PC-3 (cell line): ENCODE measurements at regions not wholly inside any gene's neighbourhood (a gene's known extent, or its start where the extent isn't known, plus 50 kb on each side); places are given as distances from the start of the nearest gene placed in this dataset.

Experiments used
- ATAC-seq: fragments of 200-7000 bp; cut with Tn5 transposase; 2 replicates; pipeline ENCODE4 v1.9.1; 2020; ENCODE audit warnings: mild to moderate bottlenecking, moderate library complexity
- BruUV-seq: library from RNA; stranded (reverse); fragments of 400-500 nt; replicated peaks from 2 replicates; lab custom pipeline; 2021; lab: Mats Ljungman, UMichigan
- CTCF ChIA-PET: fragments of 300-600 bp; sonication (Branson Sonifier 250); formaldehyde crosslinking; loops from one replicate; lab custom pipeline; 2022; ENCODE audit warnings: antibody characterized with exemption; lab: Charles Lee
- POLR2A ChIA-PET: fragments of 300-600 bp; sonication (Branson Sonifier 250); formaldehyde crosslinking; loops from one replicate; lab custom pipeline; 2022; ENCODE audit warnings: antibody characterized with exemption; ENCODE audit not compliant: unreplicated experiment; lab: Charles Lee
- DNase-seq: peaks from one replicate; pipeline ENCODE4 v3.0.0-alpha.2; 2015
- H2AFZ ChIP-seq: fragments of 300-600 bp; sonication (generic); 2 replicates; pipeline ENCODE4 v1.6.0; 2016; ENCODE audit warnings: antibody characterized with exemption, low read length
- H3F3A ChIP-seq: fragments of 300-600 bp; sonication (generic); one replicate; pipeline ENCODE4 v1.6.0; 2017; ENCODE audit warnings: antibody characterized with exemption, low read length, control low read depth, mild to moderate bottlenecking; ENCODE audit not compliant: unreplicated experiment
- H3K27ac ChIP-seq: fragments of 300-600 bp; sonication (generic); 2 replicates; pipeline ENCODE4 v1.5.1; 2016; ENCODE audit warnings: mild to moderate bottlenecking, low read length
- H3K27me3 ChIP-seq: fragments of 300-600 bp; sonication (generic); 2 replicates; pipeline ENCODE4 v1.6.1; 2016; ENCODE audit warnings: low read length, mixed read lengths
- H3K36me3 ChIP-seq: fragments of 300-600 bp; sonication (generic); 2 replicates; pipeline ENCODE4 v1.6.1; 2016; ENCODE audit warnings: low read depth, mixed run types, low read length, mixed read lengths
- H3K4me1 ChIP-seq: fragments of 300-600 bp; sonication (generic); 2 replicates; pipeline ENCODE4 v1.5.1; 2016; ENCODE audit warnings: low read length; ENCODE audit not compliant: insufficient read depth
- H3K4me2 ChIP-seq: fragments of 300-600 bp; sonication (generic); 2 replicates; pipeline ENCODE4 v1.6.0; 2016; ENCODE audit warnings: low read length
- H3K4me3 ChIP-seq: fragments of 300-600 bp; sonication (generic); 2 replicates; pipeline ENCODE4 v1.5.1; 2016; ENCODE audit warnings: mild to moderate bottlenecking, low read length, mixed read lengths
- H3K79me2 ChIP-seq: fragments of 300-600 bp; sonication (generic); 2 replicates; pipeline ENCODE4 v1.6.1; 2017; ENCODE audit warnings: low read length, mixed read lengths
- H3K9ac ChIP-seq: fragments of 300-600 bp; sonication (generic); 2 replicates; pipeline ENCODE4 v1.6.0; 2016; ENCODE audit warnings: mild to moderate bottlenecking, low read length
- H3K9me2 ChIP-seq: fragments of 300-600 bp; sonication (generic); replicated peaks from 2 replicates; pipeline ENCODE4 v1.6.1; 2016; ENCODE audit warnings: mixed run types, low read length, mixed read lengths
- H3K9me3 ChIP-seq: fragments of 300-600 bp; sonication (generic); 2 replicates; pipeline ENCODE4 v1.6.1; 2016; ENCODE audit warnings: low read length, mixed read lengths
- H4K20me1 ChIP-seq: fragments of 300-600 bp; sonication (generic); 2 replicates; pipeline ENCODE4 v1.6.1; 2016; ENCODE audit warnings: low read length, mixed read lengths
- EZH2 ChIP-seq: fragments of 300-600 bp; sonication (generic); IDR thresholded peaks from one replicate; pipeline ENCODE4 v1.6.1; 2017; ENCODE audit warnings: antibody characterized with exemption, mild to moderate bottlenecking, low read length; ENCODE audit not compliant: unreplicated experiment
- EZH2phosphoT487 ChIP-seq: fragments of 300-600 bp; sonication (generic); IDR thresholded peaks from 2 replicates; pipeline ENCODE4 v1.6.1; 2018; ENCODE audit warnings: mild to moderate bottlenecking, antibody characterized with exemption, low read length, borderline replicate concordance
- intact Hi-C: fragments of 100-400 bp; cut with micrococcal nuclease; formaldehyde crosslinking; loops from 2 replicates; pipeline ENCODE4 v1.9.0; 2023
- TF ChIP-seq, protein P1 (sequence below): fragments of 300-600 bp; sonication (generic); conservative IDR thresholded peaks from 2 replicates; pipeline ENCODE4 v1.5.1; 2017; ENCODE audit warnings: antibody characterized with exemption, low read depth, mild to moderate bottlenecking, low read length

DNA sequence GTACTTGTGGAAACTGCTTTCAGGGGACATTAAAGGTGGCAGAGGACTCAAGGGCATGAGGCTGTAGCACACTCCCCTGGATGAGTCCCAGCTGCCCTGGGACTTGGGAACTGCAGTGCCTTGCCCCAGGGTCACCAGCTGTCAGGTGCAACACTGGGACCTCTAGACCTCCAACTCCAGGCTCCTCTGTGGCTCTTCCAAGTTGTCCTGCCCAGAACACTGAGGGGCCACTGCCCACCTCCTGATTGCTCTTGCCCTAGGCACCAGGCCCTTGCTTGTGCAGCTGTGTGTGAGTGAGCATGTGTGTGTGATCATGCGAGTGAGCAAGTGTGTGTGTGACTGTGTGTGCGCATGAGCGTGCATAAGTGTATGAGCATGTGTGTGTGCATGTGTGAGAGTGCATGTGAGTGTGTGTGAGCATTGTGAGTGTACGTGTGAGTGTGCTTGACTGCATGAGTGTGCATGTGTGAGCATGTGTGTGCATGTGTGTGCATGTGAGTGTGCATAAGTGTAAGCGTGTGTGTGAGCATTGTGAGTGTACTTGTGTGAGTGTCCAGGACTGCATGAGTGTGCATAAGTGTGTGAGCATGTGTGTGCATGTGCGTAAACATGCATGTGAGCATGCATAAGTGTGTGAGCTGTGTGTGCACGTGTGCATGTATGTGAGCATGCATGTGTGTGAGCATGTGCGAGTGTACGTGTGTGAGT, 301.5 kb downstream of the NDUFA10 start:
- H3K4me2 ChIP-seq, result no peak overlapping the region
- no peaks in the 10 kb centered on the region for H4K20me1 ChIP-seq
- H3K9me2 ChIP-seq, result no peaks in the 10 kb centered on the region
- no peak overlapping the region for H3K4me3 ChIP-seq
- ChIA-PET CTCF (no interaction called here), POLR2A (no interaction called here)
- no peaks in the 10 kb centered on the region for H3F3A ChIP-seq
- TF ChIP-seq EZH2, result no peak
- H3K9me3 ChIP-seq, result no peaks in the 10 kb centered on the region
- ATAC-seq (no peak), DNase-seq (no peak)
- H3K4me1 ChIP-seq, result no peaks in the 10 kb centered on the region
- BruUV-seq, result no TSS peak
- peaks cover 16% of the 10 kb centered on the region; the same call in 1 of the 2 replicates for H3K27me3 ChIP-seq
- intact Hi-C loops, result no loop called here
- H3K9ac ChIP-seq, result no peak overlapping the region
- no peaks in the 10 kb centered on the region for H3K79me2 ChIP-seq
- H3K36me3 ChIP-seq, result no peaks in the 10 kb centered on the region
- no peak overlapping the region for H3K27ac ChIP-seq
- H2AFZ ChIP-seq, result no peak overlapping the region

DNA sequence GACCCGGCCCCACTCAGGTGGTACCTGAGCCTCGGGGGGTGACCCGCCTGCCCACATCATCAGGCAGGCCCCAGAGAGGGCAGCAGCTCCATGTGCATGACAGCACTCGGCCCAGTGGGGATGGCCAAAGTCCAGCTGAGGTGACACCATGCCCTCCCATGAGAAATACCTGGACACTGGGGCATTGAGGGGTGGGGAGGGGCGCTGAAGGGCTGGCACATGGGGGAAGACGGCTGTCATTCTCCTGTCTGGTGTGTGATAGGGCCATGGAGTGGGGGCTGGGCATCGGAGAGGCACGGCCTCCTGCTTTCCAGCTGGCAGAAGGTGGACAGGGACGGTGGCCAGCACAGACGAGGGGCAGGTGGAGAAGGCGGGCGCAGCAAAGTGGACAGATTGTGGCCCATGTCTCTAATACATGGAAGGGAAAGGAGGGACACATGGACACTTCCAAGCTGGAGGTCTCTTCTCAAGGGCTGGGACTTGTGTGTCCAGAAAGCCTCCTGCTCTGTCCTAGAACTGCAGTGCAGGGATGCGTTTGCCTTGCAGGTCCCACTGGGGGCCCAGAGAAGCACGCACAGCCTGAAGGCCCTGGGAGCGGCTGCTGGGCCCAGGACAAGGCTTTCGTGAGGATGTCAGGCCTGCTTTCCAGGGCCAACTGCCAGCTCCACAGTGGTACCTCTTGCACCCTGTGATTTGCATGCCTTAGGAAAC, 302.2 kb downstream of the NDUFA10 start:
- ChIA-PET CTCF (no interaction called here), POLR2A (no interaction called here)
- no peaks in the 10 kb centered on the region for H3K36me3 ChIP-seq
- H3K79me2 ChIP-seq, result no peaks in the 10 kb centered on the region
- TF ChIP-seq, protein P1, sequence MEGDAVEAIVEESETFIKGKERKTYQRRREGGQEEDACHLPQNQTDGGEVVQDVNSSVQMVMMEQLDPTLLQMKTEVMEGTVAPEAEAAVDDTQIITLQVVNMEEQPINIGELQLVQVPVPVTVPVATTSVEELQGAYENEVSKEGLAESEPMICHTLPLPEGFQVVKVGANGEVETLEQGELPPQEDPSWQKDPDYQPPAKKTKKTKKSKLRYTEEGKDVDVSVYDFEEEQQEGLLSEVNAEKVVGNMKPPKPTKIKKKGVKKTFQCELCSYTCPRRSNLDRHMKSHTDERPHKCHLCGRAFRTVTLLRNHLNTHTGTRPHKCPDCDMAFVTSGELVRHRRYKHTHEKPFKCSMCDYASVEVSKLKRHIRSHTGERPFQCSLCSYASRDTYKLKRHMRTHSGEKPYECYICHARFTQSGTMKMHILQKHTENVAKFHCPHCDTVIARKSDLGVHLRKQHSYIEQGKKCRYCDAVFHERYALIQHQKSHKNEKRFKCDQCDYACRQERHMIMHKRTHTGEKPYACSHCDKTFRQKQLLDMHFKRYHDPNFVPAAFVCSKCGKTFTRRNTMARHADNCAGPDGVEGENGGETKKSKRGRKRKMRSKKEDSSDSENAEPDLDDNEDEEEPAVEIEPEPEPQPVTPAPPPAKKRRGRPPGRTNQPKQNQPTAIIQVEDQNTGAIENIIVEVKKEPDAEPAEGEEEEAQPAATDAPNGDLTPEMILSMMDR, result no peak
- no peak for TF ChIP-seq EZH2
- no peak for TF ChIP-seq EZH2phosphoT487
- BruUV-seq, result no TSS peak
- H2AFZ ChIP-seq, result no peak overlapping the region
- H3K9me3 ChIP-seq, result no peaks in the 10 kb centered on the region
- no peaks in the 10 kb centered on the region for H4K20me1 ChIP-seq
- H3K9ac ChIP-seq, result no peak overlapping the region
- no peaks in the 10 kb centered on the region for H3K9me2 ChIP-seq
- no peak overlapping the region for H3K27ac ChIP-seq
- DNase-seq (no peak), ATAC-seq (no peak)
- no peak overlapping the region for H3K4me2 ChIP-seq
- H3F3A ChIP-seq, result no peaks in the 10 kb centered on the region
- no peaks in the 10 kb centered on the region for H3K4me1 ChIP-seq
- no peak overlapping the region for H3K4me3 ChIP-seq
- peaks cover 16% of the 10 kb centered on the region; the same call in 1 of the 2 replicates for H3K27me3 ChIP-seq
- intact Hi-C loops, result no loop called here

DNA sequence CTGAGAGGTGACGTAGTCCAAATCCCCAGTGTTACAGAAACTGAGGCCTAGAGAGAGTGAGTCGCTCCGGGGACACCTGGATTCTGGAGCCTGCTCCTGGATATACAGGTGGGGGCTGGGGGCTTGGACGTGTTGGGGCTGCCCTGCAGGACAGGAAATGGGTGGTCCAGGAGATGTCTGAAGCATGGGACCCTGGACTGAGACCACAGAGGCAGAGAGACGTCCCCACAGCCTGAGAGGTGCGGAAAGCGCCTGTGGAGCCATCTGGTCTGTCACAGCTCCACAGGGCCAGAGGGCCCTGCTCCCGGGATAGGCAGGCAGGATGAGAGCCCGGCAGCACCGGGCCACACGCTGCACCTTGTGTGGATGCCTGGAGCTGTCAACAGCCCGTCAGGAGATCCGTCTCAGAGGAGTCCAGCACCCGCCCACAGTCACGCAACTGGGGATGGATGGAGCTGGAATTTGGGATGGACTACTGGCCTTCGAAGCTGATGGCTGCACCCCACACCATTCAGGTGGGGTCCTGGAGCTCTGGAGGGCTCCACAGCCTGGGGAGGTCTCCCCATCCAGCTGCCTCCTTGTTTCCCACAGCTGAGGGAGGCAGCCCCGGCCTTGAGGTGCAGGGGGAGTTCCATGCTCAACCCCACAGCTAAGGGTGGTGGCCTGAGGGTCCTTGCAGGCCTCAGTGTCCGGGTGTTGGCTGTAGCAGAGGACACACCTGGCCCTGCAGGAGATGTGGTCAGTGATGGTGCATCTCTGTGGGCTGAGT, 303.0 kb downstream of the NDUFA10 start:
- Histone ChIP-seq H3K27ac (no peak overlapping the region), H3K9ac (no peak overlapping the region), H3K9me2 (no peaks in the 10 kb centered on the region), H3K4me2 (no peak overlapping the region), H3K4me3 (no peak overlapping the region), H3K9me3 (no peaks in the 10 kb centered on the region), H3K4me1 (no peaks in the 10 kb centered on the region), H3K27me3 (peaks cover 10% of the 10 kb centered on the region; the same call in 1 of the 2 replicates), H2AFZ (no peak overlapping the region), H3F3A (no peaks in the 10 kb centered on the region), H4K20me1 (no peaks in the 10 kb centered on the region), H3K79me2 (no peaks in the 10 kb centered on the region), H3K36me3 (no peaks in the 10 kb centered on the region)
- POLR2A ChIA-PET, result no interaction called here
- BruUV-seq, result no TSS peak
- intact Hi-C loops, result no loop called here
- TF ChIP-seq EZH2 (no peak), EZH2phosphoT487 (no peak)
- TF ChIP-seq, protein P1, result no peak
- ATAC-seq, result no peak
- CTCF ChIA-PET, result no interaction called here
- no peak for DNase-seq
